ENCODE measurements at regions not wholly inside any gene's neighbourhood (a gene's known extent, or its start where the extent isn't known, plus 50 kb on each side); places are given as distances from the start of the nearest gene placed in this dataset.

DNA sequence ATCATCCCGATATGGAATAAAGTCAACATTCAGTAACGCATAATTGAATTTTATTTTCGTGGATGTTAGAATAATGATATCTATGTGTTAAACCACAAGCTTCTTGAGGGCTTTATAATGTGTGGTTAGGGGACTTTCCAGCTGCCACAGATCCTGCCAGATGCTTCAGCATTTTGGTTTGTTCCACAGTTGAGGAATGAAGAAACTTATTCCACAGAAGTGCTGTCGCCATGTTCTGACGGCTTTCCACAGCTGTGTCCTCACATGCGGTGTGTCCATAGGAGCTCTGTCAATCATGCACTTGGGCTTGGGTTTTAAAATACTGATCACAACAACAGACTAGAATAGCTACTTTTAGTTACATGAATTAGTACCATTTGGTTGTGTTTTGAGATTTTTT lies 411.9 kb downstream of the TRIML1 start:
- no peak for DNase-seq (ENCODE audit: extremely low spot score in 2 of 2)
- TF ChIP-seq, protein P1, sequence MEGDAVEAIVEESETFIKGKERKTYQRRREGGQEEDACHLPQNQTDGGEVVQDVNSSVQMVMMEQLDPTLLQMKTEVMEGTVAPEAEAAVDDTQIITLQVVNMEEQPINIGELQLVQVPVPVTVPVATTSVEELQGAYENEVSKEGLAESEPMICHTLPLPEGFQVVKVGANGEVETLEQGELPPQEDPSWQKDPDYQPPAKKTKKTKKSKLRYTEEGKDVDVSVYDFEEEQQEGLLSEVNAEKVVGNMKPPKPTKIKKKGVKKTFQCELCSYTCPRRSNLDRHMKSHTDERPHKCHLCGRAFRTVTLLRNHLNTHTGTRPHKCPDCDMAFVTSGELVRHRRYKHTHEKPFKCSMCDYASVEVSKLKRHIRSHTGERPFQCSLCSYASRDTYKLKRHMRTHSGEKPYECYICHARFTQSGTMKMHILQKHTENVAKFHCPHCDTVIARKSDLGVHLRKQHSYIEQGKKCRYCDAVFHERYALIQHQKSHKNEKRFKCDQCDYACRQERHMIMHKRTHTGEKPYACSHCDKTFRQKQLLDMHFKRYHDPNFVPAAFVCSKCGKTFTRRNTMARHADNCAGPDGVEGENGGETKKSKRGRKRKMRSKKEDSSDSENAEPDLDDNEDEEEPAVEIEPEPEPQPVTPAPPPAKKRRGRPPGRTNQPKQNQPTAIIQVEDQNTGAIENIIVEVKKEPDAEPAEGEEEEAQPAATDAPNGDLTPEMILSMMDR (IDR thresholded peaks at IDR 0.05) = no peak
- TF ChIP-seq POLR2A (IDR thresholded peaks at IDR 0.05) (no peak), POLR2AphosphoS5 (IDR thresholded peaks at IDR 0.05; ENCODE audit: insufficient read depth in 1 of 2, low read depth in 1 of 2) (no peak)
- Histone ChIP-seq H3K27ac (no peak overlapping the region), H3K9me3 (no peaks in the 10 kb centered on the region), H3K4me1 (no peaks in the 10 kb centered on the region), H3K36me3 (no peaks in the 10 kb centered on the region), H3K27me3 (no peaks in the 10 kb centered on the region), H3K4me3 (no peak overlapping the region)
- intact Hi-C loops (cut with DNase I) = no loop called here

DNA sequence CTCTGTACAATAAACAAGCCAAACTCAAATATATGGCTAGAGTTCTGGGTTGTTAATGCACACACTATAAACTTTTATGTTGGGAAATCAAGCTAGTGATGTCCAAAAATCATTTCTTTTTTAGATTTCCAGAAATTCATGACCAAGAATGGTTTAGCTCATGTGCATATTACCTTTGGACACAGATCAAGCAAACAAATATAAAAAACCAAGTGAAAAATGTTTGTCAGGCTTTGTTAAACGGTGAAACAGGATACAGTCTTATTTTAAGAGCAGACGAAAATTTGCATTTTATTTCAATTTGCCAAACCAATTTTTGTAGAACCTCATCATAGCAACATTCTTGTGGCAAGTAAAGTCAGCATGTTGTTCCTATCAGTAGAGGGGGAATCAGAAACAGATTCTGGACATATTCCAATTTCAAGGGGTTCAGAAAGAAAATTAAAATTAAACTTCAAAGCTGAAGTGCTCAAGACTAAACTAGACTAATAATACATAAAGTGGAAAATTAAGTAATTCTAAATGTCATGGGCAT lies 413.6 kb downstream of the TRIML1 start:
- intact Hi-C loops (cut with DNase I) = no loop called here
- Histone ChIP-seq H3K27ac (no peak overlapping the region), H3K9me3 (no peaks in the 10 kb centered on the region), H3K27me3 (no peaks in the 10 kb centered on the region), H3K4me1 (no peaks in the 10 kb centered on the region), H3K4me3 (no peak overlapping the region), H3K36me3 (no peaks in the 10 kb centered on the region)
- TF ChIP-seq POLR2A (IDR thresholded peaks at IDR 0.05) (no peak), POLR2AphosphoS5 (IDR thresholded peaks at IDR 0.05; ENCODE audit: insufficient read depth in 1 of 2, low read depth in 1 of 2) (no peak)
- TF ChIP-seq, protein P1 (IDR thresholded peaks at IDR 0.05) = no peak
- DNase-seq (ENCODE audit: extremely low spot score in 2 of 2) = no peak

DNA sequence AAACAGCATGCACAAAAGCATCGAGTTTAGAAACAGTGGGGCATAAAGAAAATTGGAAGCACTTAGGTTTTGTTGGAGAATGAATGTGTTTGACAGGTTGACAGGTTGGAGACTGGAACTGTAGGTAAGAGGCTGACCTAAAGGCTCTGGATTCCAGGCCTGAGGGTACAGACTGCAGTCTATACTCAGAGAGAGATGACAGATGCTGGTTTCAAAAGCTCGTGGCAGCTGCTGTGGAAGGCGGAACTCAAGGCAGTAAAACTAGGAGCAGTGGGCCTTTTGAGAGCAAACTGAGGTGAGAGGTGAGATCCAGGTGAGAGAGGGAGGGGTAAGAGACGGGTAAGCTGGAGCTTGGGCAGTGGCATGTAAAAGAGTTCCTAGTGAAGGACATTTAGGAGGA lies 415.2 kb downstream of the TRIML1 start:
- no peak overlapping the region for H3K27ac ChIP-seq
- intact Hi-C loops (cut with DNase I) = no loop called here
- H3K4me3 ChIP-seq = no peak overlapping the region
- no peak for DNase-seq (ENCODE audit: extremely low spot score in 2 of 2)
- H3K27me3 ChIP-seq = no peaks in the 10 kb centered on the region
- H3K4me1 ChIP-seq = no peaks in the 10 kb centered on the region
- TF ChIP-seq, protein P1 (IDR thresholded peaks at IDR 0.05) = no peak
- no peak for TF ChIP-seq POLR2A (IDR thresholded peaks at IDR 0.05)
- no peak for TF ChIP-seq POLR2AphosphoS5 (IDR thresholded peaks at IDR 0.05; ENCODE audit: insufficient read depth in 1 of 2, low read depth in 1 of 2)
- no peaks in the 10 kb centered on the region for H3K9me3 ChIP-seq
- H3K36me3 ChIP-seq = no peaks in the 10 kb centered on the region

DNA sequence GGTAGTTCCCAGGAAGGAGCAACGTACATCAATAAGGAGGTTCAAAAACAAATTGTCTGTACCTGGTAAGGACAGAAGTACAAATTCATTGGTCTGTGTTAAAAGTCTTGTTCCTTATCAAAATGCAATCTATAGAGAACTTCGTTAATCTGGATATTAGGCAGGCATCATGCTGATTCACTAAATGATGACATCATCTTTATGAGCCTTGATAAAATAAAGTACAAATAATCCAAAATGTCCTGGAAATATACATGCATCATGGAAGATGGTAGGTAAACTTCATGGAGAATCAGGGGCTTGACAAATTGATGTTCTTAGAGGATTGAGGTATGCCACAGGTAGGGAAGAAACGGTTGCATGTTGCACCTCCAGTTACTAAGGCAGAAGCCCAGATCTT lies 433.9 kb downstream of the TRIML1 start:
- Histone ChIP-seq H3K9me3 (no peaks in the 10 kb centered on the region), H3K27ac (no peak overlapping the region), H3K36me3 (no peaks in the 10 kb centered on the region), H3K4me3 (no peak overlapping the region), H3K4me1 (no peaks in the 10 kb centered on the region), H3K27me3 (no peaks in the 10 kb centered on the region)
- intact Hi-C loops (cut with DNase I) = loop anchor here (10.0 kb wide), 1 partner anchor 1938 kb away; no protein-coding TSS in a partner anchor
- no peak for TF ChIP-seq POLR2AphosphoS5 (IDR thresholded peaks at IDR 0.05; ENCODE audit: insufficient read depth in 1 of 2, low read depth in 1 of 2)
- TF ChIP-seq POLR2A (IDR thresholded peaks at IDR 0.05) = no peak
- no peak for DNase-seq (ENCODE audit: extremely low spot score in 2 of 2)

DNA sequence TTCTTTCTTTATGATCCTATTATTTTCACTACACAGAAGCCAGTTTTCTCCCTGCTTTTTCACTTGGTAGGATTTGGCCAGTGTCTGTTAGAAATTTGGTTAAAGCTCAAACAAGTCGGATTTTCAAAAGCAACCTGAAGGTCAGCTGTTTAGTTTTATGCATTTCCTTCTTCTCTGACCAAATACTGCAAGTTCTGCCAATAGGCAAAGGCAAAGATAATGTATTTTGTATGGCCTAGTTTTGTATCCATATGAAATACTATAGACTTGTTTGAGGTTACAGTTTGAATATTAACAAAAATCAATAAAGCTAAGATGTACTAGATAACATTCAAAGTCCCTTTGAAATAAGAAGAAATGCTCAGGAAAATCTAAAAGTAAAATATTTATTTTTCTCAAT lies 439.4 kb downstream of the TRIML1 start:
- Histone ChIP-seq H3K4me1 (no peaks in the 10 kb centered on the region), H3K36me3 (no peaks in the 10 kb centered on the region), H3K27me3 (no peaks in the 10 kb centered on the region), H3K9me3 (no peaks in the 10 kb centered on the region), H3K27ac (no peak overlapping the region), H3K4me3 (no peak overlapping the region)
- TF ChIP-seq POLR2AphosphoS5 (IDR thresholded peaks at IDR 0.05; ENCODE audit: insufficient read depth in 1 of 2, low read depth in 1 of 2) = no peak
- no peak for TF ChIP-seq POLR2A (IDR thresholded peaks at IDR 0.05)
- TF ChIP-seq, protein P1 (IDR thresholded peaks at IDR 0.05) = no peak
- intact Hi-C loops (cut with DNase I) = loop anchor here (10.0 kb wide), 1 partner anchor 1944 kb away; no protein-coding TSS in a partner anchor
- DNase-seq (ENCODE audit: extremely low spot score in 2 of 2) = no peak
